Liver (tissue), 8 donors: ENCODE measurements at regions not wholly inside any gene's neighbourhood (a gene's known extent, or its start where the extent isn't known, plus 50 kb on each side); places are given as distances from the start of the nearest gene placed in this dataset.

Experiments
- DNase-seq: peaks from one replicate; pipeline ENCODE4 v3.0.0-alpha.2; 2017; ENCODE audit warnings: low spot score
- H3K27ac ChIP-seq, 2 donors: one replicate each; pipeline ENCODE4 v1.7.0; 2013; ENCODE audit warnings: inconsistent platforms in 2 of 2, low read length in 2 of 2, control low read depth in 1 of 2, low read depth in 1 of 2, mild to moderate bottlenecking in 1 of 2
- H3K27me3 ChIP-seq, 4 donors: one replicate each; pipeline versions ENCODE4 v1.6.1 to v1.7.0; 2013; ENCODE audit warnings: low read length in 3 of 4, inconsistent platforms in 1 of 4, mild to moderate bottlenecking in 1 of 4, moderate library complexity in 1 of 4; ENCODE audit not compliant: control insufficient read depth in 4 of 4, insufficient read depth in 4 of 4
- H3K36me3 ChIP-seq, 4 donors: one replicate each; pipeline versions ENCODE4 v1.6.1 to v1.7.0; 2013; ENCODE audit warnings: low read length in 3 of 4, mild to moderate bottlenecking in 3 of 4, low read depth in 1 of 4, moderate library complexity in 1 of 4; ENCODE audit not compliant: control insufficient read depth in 4 of 4, insufficient read depth in 3 of 4
- H3K4me1 ChIP-seq, 4 donors: one replicate each; pipeline versions ENCODE4 v1.6.1 to v1.7.0; 2013; ENCODE audit warnings: low read length in 3 of 4, mild to moderate bottlenecking in 3 of 4, moderate library complexity in 1 of 4; ENCODE audit not compliant: control insufficient read depth in 4 of 4, insufficient read depth in 4 of 4
- H3K4me3 ChIP-seq, 3 donors: one replicate each; pipeline versions ENCODE4 v1.6.1 to v1.7.0; 2013; ENCODE audit warnings: low read length in 3 of 3, control low read depth in 1 of 3, low read depth in 1 of 3, mild to moderate bottlenecking in 1 of 3
- H3K9ac ChIP-seq, 2 donors: one replicate each; pipeline ENCODE4 v1.7.0; 2013; ENCODE audit warnings: low read length in 2 of 2, mild to moderate bottlenecking in 2 of 2, moderate library complexity in 2 of 2, control low read depth in 1 of 2, low read depth in 1 of 2
- H3K9me3 ChIP-seq, 4 donors: one replicate each; pipeline versions ENCODE4 v1.6.1 to v1.7.0; 2013; ENCODE audit warnings: low read length in 3 of 4; ENCODE audit not compliant: control insufficient read depth in 4 of 4
- CTCF ChIP-seq: fragments of 150-350 bp; IDR thresholded peaks from 2 replicates; pipeline ENCODE4 v1.5.1; 2017; ENCODE audit warnings: improper control_type of control experiment, low read depth, low read length; ENCODE audit not compliant: missing input control
- EGR1 ChIP-seq, 2 donors: IDR thresholded peaks; 2 replicates each; pipeline ENCODE4 v1.6.1; 2016 to 2018; ENCODE audit warnings: antibody characterized with exemption in 2 of 2, low read depth in 2 of 2
- FOXA1 ChIP-seq: IDR thresholded peaks from 2 replicates; pipeline ENCODE4 v1.6.1; 2016; ENCODE audit warnings: antibody characterized with exemption
- FOXA2 ChIP-seq: IDR thresholded peaks from 2 replicates; pipeline ENCODE4 v1.6.1; 2016; ENCODE audit warnings: antibody characterized with exemption
- GABPA ChIP-seq, 2 donors: IDR thresholded peaks in 1 of 2; conservative IDR thresholded peaks in 1 of 2; 2 replicates each; pipeline ENCODE4 v1.6.1; 2016; ENCODE audit warnings: antibody characterized with exemption in 2 of 2, mild to moderate bottlenecking in 1 of 2, moderate library complexity in 1 of 2
- HNF4A ChIP-seq, 2 donors: conservative IDR thresholded peaks; 2 replicates each; pipeline ENCODE4 v1.6.1; 2016; ENCODE audit warnings: antibody characterized with exemption in 2 of 2, mild to moderate bottlenecking in 2 of 2
- HNF4G ChIP-seq: IDR thresholded peaks from 2 replicates; pipeline ENCODE4 v1.6.1; 2016; ENCODE audit warnings: antibody characterized with exemption
- JUND ChIP-seq, 2 donors: IDR thresholded peaks; 2 replicates each; pipeline ENCODE4 v1.6.1; 2016; ENCODE audit warnings: antibody characterized with exemption in 2 of 2
- MAX ChIP-seq: IDR thresholded peaks from 2 replicates; pipeline ENCODE4 v1.6.1; 2016; ENCODE audit warnings: antibody characterized with exemption
- NR2F2 ChIP-seq: IDR thresholded peaks from 2 replicates; pipeline ENCODE4 v1.6.1; 2016; ENCODE audit warnings: antibody characterized with exemption
- RAD21 ChIP-seq, 2 donors: IDR thresholded peaks; 2 replicates each; pipeline ENCODE4 v1.6.1; 2016; ENCODE audit warnings: antibody characterized with exemption in 2 of 2, mild to moderate bottlenecking in 2 of 2
- REST ChIP-seq: IDR thresholded peaks from 2 replicates; pipeline ENCODE4 v1.6.1; 2016; ENCODE audit warnings: antibody characterized with exemption, mild to moderate bottlenecking
- RXRA ChIP-seq, 2 donors: IDR thresholded peaks; 2 replicates each; pipeline ENCODE4 v1.6.1; 2017 to 2018; ENCODE audit warnings: antibody characterized with exemption in 2 of 2, mild to moderate bottlenecking in 1 of 2
- SP1 ChIP-seq: IDR thresholded peaks from 2 replicates; pipeline ENCODE4 v1.6.1; 2018; ENCODE audit warnings: antibody characterized with exemption, mild to moderate bottlenecking
- TAF1 ChIP-seq: conservative IDR thresholded peaks from 2 replicates; pipeline ENCODE4 v1.6.1; 2016; ENCODE audit warnings: antibody characterized with exemption, mild to moderate bottlenecking
- YY1 ChIP-seq: IDR thresholded peaks from 2 replicates; pipeline ENCODE4 v1.6.1; 2016; ENCODE audit warnings: antibody characterized with exemption, mild to moderate bottlenecking
- ZBTB33 ChIP-seq: IDR thresholded peaks from 2 replicates; pipeline ENCODE4 v1.6.1; 2016; ENCODE audit warnings: antibody characterized with exemption
- WGBS: extraction: QIAGEN DNeasy Blood & Tissue Kit; methylation state at CpG from one replicate; pipeline ENCODE4 v1.1.7; 2013; 5-methylcytosine and 5-hydroxymethylcytosine counted together
- donor health status: healthy.
- donor health status: healthy.
- donor health status: healthy.
- donor health status: healthy.
- donor health status: healthy.

- TF ChIP-seq REST (no peak), NR2F2 (no peak), TAF1 (no peak), HNF4G (no peak), YY1 (no peak), HNF4A (conservative IDR thresholded peaks at IDR 0.05) (no peak), JUND (IDR thresholded peaks at IDR 0.05) (no peak), RXRA (IDR thresholded peaks at IDR 0.05) (no peak), RAD21 (IDR thresholded peaks at IDR 0.05) (no peak), CTCF (no peak), MAX (no peak), FOXA2 (no peak)
- Histone ChIP-seq H3K9me3 (no peaks in the 10 kb centered on the region), H3K27me3 (peaks cover 0 to 4% (median 0%) of the 10 kb centered on the region in 4 donors), H3K36me3 (no peaks in the 10 kb centered on the region), H3K27ac (no peak overlapping the region), H3K9ac (no peak overlapping the region), H3K4me3 (no peak overlapping the region), H3K4me1 (no peaks in the 10 kb centered on the region)
- DNase-seq: no peak
- 67% methylated on average over 7 of the region's 7 CpGs for WGBS
Measured at GRCh38 chr2:219901155-219901554, 273.7 kb downstream of the SLC4A3 start.

GRCh38 chr2:219902891-219903552 lies 275.6 kb downstream of the SLC4A3 start:
- Histone ChIP-seq H3K4me1 (no peaks in the 10 kb centered on the region), H3K9ac (no peak overlapping the region), H3K36me3 (no peaks in the 10 kb centered on the region), H3K4me3 (no peak overlapping the region), H3K9me3 (no peaks in the 10 kb centered on the region), H3K27me3 (peaks cover 0 to 2% (median 0%) of the 10 kb centered on the region in 4 donors), H3K27ac (no peak overlapping the region)
- WGBS: 36% methylated on average over 10 of the region's 10 CpGs
- DNase-seq: no peak
- no peak for TF ChIP-seq EGR1 (IDR thresholded peaks at IDR 0.05; ENCODE audit: low read depth in 2 of 2)
- TF ChIP-seq JUND (IDR thresholded peaks at IDR 0.05): no peak
- no peak for TF ChIP-seq SP1
- no peak for TF ChIP-seq HNF4A (conservative IDR thresholded peaks at IDR 0.05)
- no peak for TF ChIP-seq GABPA (IDR thresholded peaks at IDR 0.05 in 1 of 2, conservative IDR thresholded peaks at IDR 0.05 in 1 of 2)
- TF ChIP-seq FOXA1: no peak
- TF ChIP-seq FOXA2: no peak
- no peak for TF ChIP-seq REST
- no peak for TF ChIP-seq RXRA (IDR thresholded peaks at IDR 0.05)
- no peak for TF ChIP-seq YY1
- TF ChIP-seq CTCF: no peak
- TF ChIP-seq ZBTB33: no peak
- TF ChIP-seq HNF4G: no peak
- no peak for TF ChIP-seq TAF1
- TF ChIP-seq MAX: no peak
